ENCODE measurements at regions not wholly inside any gene's neighbourhood (a gene's known extent, or its start where the extent isn't known, plus 50 kb on each side); places are given as distances from the start of the nearest gene placed in this dataset.
"Not testable (repeated sequence)": the region's sequence is repeated elsewhere in the genome, so short reads cannot be mapped to it uniquely, and the experiment has no call there.

DNA sequence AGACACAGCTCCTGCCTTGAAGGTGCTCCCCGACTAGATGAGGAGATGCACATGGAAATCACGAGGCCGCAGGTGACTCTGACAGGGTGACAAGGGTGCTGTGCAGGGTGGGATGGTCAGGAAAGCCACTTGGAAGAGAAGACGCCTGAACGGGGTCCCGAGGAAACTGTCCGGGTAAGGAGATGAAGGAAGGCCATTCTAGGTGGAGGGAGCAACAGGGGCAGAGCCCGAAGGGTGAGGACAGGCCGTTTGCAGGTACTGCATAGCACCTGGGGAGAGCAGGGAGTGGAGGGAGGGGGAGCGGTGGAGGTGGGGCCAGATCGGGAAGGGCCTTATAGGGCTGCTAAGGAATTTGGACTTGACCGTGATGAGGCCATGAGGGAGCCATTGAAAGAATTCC, 105.6 kb upstream of the DLG1 start:
- no peak for DNase-seq

DNA sequence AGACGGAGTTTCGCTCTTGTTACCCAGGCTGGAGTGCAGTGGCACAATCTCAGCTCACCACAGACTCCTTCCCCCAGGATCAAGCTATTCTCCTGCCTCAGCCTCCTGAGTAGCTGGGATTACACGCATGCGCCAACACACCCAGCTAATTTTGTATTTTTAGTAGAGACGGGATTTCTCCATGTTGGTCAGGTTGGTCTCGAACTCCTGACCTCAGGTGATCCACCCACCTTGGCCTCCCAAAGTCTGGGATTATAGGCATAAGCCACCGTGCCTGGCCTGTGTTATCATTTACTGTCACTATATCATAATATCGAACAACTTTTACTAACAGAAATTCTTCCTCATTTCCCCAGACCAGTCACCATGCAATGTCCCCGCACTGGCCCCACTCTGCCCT, 104.0 kb upstream of the DLG1 start:
- DNase-seq, result not testable (repeated sequence)

DNA sequence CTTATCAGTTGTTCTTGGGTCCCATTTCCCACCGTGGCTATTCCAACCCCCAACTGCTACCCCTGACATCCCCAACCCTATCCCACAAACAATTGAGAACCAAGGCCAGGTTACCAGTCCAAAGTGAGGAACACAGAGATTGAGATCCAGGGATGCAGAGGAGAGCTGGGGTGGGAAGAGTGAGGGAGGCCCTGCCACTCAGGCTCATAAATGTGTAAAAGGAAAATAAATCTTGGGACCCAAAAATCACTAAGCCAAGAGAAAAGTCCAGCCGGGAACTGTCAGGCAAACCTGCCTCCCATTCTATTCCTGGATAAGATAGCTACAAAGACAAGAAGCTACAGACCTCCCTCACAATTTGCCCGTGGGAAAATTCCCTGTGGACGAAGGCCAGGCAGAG, 101.1 kb upstream of the DLG1 start:
- DNase-seq, result no peak

DNA sequence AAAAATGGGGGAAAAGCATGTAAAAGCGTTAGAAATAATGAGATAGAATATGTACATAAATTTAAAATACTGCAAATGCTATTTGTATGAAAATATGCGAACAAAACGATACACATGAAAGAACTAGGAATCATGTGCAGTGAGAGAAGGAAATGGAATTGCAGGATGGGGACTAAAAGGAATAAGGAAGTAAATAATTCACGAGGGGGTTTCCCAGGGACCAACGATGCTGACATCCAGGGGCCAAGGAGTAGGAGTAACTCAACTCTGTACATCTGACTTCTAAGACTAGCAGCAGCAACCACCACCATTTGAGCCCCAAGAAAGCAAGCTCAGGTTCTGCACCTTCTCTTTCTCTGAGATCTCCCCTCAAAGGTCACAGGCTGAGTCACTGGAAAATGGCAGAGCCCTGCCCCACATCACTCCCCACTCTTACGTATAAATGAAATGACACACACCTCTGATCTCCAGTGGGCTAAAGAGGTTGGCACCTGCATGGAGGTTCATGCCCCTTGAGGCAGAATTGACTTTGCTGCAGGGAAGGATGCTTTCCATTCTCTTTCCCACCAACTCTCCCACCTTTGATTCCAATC, 100.0 kb upstream of the DLG1 start:
- no peak for DNase-seq

DNA sequence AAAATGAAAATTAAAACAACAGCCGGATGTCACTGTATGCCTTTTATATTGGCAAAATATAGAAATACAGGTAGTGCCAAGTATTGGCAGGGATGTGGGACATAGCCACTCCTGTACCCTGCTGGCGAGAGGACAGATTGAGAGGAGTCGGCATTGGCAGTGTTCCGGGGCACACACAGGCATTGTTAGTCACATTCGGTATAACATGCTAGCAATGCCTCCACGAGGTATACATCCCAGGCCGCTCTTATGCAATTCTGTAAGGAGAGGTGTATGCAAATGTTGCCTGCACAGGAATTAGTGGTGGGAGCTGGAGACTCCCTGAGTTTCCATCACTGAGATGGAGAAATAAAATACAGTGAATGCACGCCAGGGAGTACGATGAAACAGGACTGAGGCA, 99.4 kb upstream of the DLG1 start:
- no peak for DNase-seq

DNA sequence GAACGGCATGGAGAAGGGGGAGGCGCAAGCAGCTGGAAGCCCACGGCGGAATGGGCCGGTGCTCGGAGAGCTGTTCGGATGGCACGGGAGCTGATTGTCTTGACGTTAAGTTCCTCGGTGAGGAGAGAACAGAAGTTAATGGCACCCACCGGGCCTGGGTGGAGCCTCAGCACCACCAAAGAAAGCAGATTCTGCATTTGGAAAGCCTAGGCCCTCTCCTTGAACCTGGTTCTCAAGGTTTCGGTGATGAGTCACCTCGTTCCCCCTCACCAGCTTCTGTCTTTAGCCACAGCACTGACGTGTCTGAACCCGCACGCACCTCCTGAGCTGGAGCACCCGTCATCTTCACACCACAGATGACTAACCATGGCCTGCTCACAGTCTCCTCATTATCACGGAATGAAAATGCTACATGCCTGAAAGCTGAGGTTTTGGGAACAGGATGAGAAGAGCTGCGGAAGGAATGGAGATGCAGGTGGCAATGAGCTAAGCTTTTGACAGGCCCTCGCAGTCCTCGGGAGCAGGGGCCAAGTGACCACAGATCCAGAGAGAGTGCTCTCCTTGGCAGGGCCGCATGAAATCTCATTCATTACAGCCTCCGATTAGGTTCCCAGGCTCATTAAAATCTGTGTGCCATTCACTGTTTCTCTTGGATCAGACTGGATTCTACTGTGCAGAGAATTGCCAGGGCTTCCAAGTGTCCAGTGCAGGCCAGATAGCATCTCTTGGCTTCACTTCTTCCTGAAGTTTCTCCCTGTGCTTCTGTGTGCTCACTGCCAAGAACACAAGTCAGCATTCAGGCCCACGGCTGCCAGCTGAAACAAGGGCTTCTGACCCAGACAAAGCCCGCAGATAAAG, 96.3 kb upstream of the DLG1 start:
- no peak for DNase-seq

DNA sequence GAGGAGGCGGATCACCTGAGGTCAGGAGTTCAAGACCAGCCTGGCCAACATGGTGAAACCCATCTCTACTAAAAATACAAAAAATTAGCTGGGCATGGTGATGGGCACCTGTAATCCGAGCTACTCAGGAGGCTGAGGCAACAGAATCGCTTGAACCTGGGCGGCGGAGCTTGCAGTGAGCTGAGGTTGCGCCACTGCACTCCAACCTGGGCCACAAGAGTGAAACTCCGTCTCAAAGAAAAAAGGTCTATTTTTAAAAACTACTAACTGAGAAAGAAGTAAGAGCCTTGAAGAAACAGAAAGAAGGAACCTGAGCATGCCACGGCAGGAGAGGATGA, 95.7 kb upstream of the DLG1 start:
- not testable (repeated sequence) for DNase-seq

DNA sequence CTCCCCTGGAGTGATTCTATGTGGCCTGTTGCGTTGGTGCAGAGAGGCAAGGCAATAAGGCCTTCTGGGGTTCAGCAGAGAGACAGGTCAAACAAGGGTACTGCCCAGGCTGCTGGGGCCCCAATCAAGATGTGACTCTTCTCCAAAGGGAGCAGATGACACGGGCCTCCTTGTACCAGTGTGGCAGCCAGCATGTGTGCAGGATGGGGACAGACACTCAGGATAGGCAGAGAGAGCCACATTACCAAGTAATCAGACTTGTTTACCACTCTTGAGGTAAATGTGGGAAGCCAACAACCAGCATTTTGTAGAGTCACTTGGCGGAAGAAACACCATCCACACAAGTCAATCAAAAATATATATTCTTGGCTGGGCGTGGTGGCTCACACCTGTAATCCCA, 95.3 kb upstream of the DLG1 start:
- no peak for DNase-seq

DNA sequence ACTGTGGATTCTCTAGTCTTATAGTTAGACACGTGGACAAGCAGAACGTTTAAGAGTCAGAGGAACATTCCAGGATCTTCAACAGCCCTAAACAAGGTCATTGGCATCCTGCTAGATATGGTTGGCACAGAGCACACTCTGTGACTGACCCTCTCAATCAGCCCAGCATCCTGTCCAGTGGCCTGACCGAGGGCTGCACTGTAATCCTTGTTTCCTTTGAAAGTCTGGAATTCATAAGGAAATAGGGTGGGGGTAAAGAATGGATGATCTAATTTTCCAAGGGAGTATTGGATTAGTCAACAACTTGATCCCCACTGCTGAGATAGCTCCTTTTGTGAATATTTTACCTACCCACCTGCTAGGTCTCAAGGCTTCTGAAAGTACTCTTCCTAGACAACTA, 94.5 kb upstream of the DLG1 start:
- DNase-seq, result no peak

DNA sequence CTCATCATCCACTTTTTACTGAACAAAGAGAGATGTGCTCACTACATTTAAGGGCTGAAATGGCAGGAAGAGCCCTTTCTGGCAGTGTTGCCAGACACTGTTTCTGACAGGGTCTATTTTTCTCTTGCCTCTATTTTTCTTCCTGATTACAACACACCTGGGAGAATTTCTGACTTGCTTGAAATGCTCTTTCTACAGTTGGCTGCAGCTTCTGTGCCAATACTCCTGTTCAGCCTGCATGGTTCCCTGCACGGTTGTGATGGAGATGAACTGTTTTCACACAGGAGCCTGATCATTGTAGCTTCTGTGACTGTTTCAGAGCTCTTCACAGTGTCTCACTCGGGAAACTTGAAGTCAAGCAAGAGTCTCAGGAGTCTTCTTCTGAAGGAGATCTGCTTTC, 83.0 kb upstream of the DLG1 start:
- no peak for DNase-seq

DNA sequence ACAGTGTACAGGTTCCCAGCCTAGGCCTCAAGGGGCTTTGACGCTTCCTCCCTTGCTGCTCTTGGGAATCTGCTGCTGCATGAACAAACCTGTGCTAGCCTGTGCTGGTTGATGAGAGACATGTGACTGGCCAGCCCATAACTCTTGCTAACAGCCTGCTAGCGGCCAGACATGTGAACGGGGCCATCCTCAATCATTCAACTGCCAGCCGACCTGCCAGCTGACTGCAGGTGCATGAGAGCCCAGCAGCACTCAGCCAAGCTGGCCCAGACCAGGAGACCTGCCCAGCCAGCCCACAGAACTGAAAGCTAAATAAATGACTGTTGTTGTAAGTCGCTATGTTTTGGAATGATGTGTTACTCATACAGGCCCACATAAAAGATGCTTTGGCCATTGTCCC, 82.4 kb upstream of the DLG1 start:
- peak; percentile 53 for DNase-seq

DNA sequence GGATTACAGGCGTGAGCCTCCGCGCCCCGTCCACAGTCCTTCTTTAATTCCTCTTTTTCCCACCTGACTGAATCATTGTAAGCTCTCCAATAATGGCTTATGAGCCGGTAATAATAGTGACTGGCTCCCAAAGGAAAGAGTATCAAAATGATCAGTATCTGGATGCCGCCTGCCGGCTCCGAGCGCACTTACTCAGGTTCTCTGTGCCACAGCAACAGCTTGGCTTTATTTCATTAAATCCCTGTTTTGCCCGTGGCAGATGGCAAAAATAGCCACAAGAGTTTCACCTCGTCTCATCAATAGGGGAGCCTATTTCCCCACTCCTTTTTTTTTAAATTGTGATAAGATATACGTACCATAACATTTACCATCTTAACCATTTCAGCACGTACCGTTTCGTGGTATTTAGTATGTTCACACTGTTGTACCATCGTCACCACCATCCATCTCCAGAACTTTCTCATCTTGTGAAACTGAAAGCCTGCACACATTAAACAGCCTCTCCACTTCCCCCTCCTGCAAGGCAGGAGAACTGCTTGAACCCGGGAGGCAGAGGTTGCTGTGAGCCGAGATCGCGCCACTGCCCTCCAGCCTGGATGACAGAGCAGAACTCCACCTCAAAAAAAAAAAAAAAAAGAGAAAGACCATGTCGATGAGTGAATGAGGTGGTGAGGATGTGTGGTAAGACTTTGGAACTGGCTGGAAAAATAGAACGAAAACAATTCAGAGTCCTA, 80.7 kb upstream of the DLG1 start:
- no peak for DNase-seq

DNA sequence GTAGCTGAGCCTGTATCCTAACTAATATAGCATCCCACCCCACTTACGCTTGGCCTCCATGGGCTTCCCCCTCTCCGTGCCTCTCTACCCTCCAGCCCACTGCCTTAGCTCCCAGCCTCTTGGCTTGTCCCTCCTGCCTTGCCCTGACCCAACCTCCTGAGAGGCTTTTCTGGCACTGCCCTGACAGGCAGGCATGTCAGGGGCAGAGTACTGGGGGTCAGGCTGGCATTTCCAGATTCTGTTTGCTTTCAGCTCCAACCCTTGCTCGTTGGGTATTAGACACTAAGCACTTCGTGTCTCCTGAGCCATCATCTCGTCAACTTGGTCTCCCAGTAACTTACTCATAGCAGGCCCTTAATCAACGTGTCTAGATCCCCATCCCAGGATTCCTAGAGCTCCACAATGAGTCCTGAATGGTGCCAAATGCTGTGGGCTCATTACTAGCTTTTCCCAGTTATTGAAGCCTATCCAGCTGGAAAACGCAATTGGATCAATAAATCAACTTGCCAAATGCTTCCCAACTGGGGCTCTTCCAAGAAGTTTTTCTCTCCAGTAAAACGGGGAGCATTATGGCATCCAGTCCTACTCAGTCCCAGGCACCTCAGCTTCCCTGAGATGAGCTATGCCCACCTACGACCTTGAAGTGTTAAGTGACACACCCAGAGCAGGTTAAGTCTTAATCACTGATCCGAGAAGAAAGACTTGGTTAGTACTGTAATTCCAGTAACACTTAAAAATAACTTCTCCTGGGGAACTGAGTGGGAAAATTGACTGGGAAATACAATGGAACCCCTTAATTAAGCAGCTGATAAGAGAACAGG, 78.5 kb upstream of the DLG1 start:
- no peak for DNase-seq

DNA sequence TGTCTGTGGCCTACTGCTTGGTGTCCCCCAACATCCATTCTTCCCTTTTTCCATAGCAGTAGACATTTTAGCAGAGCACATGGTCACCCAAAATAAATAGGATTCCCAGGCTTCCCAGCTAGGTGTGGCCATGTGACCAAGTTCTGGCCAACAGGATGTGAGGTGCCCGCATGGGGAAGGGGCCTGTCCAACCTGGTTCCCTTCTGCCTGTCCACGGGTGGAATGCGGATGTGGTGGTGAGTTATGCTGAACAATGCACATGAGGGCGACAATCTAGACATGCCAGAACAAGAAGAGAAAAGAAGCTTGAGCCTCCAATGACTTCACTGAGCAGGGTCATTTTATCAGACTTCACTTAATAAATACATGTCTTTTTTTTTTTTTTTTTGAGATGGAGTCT, 77.6 kb upstream of the DLG1 start:
- no peak for DNase-seq

DNA sequence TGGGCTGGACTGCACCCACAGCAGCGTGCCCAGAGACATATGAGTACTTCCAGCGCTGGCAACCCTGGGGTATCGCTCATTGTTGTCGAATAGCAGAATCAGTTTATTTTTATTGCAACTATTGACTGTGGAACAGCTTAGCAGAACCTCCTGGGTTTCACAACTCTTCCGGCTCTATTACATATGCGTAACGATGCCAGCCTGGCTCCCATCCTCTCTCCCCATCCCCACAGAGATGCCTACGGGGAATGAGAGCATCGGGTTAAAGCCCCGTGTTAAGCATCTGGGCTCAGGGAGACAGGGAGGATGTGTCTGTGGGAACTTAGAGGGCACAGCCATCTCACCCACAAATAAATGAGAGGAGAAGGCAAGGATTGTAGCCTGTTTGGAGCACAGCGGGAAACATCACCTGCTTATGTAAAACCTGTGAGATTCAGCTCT, 76.6 kb upstream of the DLG1 start:
- DNase-seq, result no peak

DNA sequence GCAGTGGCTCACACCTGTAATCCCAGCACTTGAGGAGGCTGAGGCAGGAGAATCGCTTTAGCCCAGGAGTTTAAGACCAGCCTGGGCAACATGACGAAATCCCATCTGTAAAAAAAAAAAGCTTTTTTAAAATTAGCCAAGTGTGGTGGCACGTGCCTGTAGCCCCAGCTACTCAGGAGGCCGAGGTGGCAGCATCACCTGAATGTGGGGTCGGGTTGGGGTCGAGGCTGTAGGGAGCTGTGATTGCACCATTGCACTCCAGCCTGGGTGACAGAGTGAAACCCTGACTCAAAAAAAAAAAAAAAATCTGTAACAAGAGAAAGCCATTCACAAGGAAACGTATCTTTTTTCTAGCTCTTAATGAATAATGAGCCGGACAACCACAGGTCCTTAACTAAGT, 74.7 kb upstream of the DLG1 start:
- DNase-seq, result no peak

DNA sequence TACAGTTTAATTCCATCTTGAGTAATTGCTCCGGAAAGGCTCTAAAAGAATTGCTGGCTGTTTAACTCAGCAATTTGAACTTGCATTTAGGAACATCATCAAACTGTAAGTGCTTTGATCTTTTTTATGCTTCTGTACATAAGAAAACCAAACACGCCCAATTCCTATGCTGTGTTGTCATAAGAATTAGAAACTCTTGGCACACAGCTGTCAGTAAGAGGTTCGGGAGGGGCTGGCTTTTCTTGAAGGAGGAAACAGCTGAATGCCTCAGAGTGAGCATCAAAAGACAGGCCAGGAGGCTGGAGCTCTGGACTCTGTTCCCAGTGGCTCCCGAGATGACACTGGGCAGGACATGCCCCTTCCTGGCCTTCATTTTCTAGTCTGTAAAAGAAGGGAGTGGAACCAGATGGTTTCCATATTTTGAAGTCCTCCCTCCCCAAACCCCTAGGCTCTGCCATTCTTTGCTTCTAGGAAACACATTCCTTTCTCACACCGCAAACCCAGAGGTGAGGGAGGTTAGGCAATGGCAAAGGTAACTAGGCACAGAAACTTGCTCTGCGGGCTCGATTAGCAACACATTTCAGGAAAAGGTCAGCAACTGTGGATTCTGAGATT, 73.7 kb upstream of the DLG1 start:
- DNase-seq, result peak; percentile 80

DNA sequence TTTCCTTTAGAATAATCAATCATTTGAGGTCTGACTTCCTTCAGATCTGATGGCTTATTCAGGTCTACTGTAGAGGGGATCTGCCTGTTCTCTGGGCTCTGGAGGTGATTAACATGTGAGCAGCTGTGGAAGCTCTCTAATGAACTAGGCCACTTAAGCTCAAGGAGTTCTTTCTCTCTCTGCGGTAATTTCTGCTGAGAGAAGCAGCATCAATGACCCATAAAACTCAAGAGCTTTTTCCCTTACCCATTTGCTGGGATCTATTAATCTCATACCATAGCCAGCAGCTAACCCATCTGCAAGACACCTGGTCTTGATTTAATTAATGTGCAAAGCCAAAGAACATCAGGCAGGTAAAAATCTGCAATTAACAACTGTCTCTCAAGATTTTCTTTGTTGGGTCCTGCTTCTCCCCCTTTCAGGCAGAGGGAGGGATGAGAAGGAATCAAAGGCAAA, 73.2 kb upstream of the DLG1 start:
- DNase-seq, result peak; percentile 97

DNA sequence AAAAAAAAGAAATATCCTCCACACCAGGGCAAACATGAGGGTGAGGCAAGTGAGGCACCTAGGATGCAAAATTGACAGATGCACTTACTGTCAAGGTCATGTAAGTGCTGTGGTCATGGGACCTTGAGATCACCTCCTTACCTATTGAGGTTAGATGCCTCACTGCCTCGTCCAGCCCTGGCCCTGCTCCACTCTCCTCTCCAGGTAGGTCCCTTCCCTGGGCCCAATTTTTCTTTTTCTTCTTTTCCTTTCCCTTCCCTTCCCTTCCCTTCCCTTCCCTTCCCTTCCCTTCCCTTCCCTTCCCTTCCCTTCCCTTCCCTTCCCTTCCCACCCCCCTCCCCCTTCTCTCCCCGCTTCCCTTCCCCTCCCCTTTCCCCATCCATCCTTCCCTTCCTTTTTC, 71.1 kb upstream of the DLG1 start:
- no peak for DNase-seq

DNA sequence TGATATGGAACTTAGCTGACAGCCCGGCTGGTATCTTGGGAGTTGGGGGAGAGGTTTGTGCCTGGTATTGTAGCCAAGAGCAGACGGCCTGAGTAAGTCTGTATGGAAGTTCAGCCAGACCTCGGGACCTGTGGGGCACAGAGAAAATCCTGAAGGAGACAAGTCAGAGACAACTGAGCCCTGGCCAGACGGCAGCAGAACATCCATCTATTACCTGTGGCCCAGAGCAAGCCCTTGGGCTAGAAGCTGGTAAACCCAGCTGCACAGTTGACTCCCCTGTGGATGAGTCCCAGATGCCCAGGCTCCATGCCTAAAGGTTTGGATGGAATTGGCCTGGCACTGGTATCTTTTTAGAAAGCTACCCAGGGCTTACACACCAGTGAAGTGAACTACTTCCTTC, 70.4 kb upstream of the DLG1 start:
- DNase-seq, result no peak

DNA sequence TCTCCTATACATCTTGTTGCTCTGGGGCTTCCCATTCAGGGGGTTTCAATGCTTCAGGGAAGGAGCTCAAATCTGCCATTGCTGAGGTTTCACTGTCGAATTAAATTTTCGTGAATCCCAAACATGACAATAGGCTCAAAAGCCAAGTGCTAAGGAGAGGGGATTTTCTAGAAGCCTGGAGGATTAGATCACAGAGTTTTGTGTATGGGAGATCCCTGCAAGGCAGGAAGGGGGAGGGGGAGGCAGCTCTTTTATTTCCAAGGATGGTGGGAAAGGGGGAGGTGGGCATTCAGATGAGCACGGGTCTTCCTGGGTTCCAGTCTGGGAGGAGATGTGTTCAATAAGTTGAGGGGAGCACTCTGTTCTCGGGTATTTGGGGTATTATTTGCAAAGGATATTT, 69.9 kb upstream of the DLG1 start:
- no peak for DNase-seq

DNA sequence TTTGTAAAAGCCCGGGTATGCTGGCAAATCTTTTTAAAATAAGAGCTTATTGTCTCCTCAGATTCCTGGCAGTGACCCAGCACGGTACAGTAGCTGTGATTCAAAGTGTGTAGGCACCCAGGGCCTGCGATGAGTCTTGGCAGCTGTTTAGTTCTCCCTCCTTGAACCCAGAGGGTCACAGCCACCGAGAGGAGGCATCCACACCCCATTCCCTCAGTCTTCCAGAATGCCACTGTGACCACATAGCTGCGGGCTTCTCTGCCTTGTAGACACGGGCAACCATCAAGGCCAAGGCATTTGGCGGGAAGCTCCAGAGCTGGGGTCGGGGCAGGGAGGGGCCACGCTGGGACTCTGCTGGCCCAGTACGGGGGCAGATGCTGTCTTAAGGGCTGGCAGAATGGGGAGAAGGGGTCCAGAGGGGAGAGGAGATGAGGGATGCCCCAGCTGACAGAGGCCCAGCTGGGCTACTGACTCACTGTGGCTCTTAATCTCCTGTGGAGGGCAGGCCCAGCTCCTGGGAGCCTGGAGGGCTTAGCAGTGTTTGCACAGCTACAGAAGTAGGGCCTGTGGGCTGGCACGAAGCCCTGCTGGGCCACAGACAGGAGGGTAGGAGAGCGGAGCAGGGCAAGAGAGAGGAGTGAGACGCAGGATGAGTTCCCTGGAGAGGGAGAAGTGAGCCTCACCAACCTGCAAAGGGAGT, 68.8 kb upstream of the DLG1 start:
- DNase-seq, result peak; percentile 63
